Transverse colon (tissue), 4 donors: ENCODE measurements at regions not wholly inside any gene's neighbourhood (a gene's known extent, or its start where the extent isn't known, plus 50 kb on each side); places are given as distances from the start of the nearest gene placed in this dataset.

Experiments
- DNase-seq: peaks from one replicate; pipeline ENCODE4 v3.0.0-alpha.2; 2019
- H3K27ac ChIP-seq, 4 donors: fragments of 200-600 bp; sonication (generic); 2 replicates each; pipeline ENCODE4 v1.5.1; 2016 to 2018; ENCODE audit warnings: inconsistent platforms in 4 of 4
- H3K27me3 ChIP-seq: fragments of 200-600 bp; sonication (generic); 2 replicates; pipeline ENCODE4 v1.5.1; 2017; ENCODE audit warnings: inconsistent platforms
- H3K36me3 ChIP-seq, 4 donors: fragments of 200-600 bp; sonication (generic); 2 replicates each; pipeline ENCODE4 v1.5.1; 2017 to 2019; ENCODE audit warnings: inconsistent platforms in 4 of 4
- H3K4me1 ChIP-seq, 4 donors: fragments of 200-600 bp; sonication (generic); 2 replicates each; pipeline ENCODE4 v1.5.1; 2017 to 2020; ENCODE audit warnings: inconsistent platforms in 4 of 4
- H3K4me3 ChIP-seq, 4 donors: fragments of 200-600 bp; sonication (generic); 1 replicate in 1 of 4; 2 replicates in 3 of 4; pipeline versions ENCODE4 v1.5.1 to v1.6.1; 2017 to 2019; ENCODE audit warnings: inconsistent platforms in 4 of 4
- H3K9me3 ChIP-seq, 2 donors: fragments of 200-600 bp; sonication (generic); 2 replicates each; pipeline ENCODE4 v1.5.1; 2017 to 2019; ENCODE audit warnings: inconsistent platforms in 2 of 2
- CTCF ChIP-seq, 5 experiments: fragments of 200-600 bp in 3 of 5; fragments of 450-650 bp in 2 of 5; sonication (generic) in 3 of 5; IDR thresholded peaks; 1 replicate in 2 of 5; 2 replicates in 3 of 5; pipeline ENCODE4 v1.5.1; 2016 to 2017; ENCODE audit warnings: antibody characterized with exemption in 5 of 5, inconsistent platforms in 3 of 5, mild to moderate bottlenecking in 2 of 5, moderate library complexity in 1 of 5
- EP300 ChIP-seq: sonication (generic); formaldehyde crosslinking; IDR thresholded peaks from one replicate; pipeline ENCODE4 v1.6.1; 2017; ENCODE audit warnings: antibody characterized with exemption, low read depth
- POLR2A ChIP-seq: fragments of 450-650 bp; IDR thresholded peaks from one replicate; pipeline ENCODE4 v1.6.1; 2016; ENCODE audit warnings: antibody characterized with exemption, mild to moderate bottlenecking, moderate library complexity
- POLR2AphosphoS5 ChIP-seq, 3 donors: sonication (generic); formaldehyde crosslinking; IDR thresholded peaks; one replicate each; pipeline ENCODE4 v1.6.1; 2016; ENCODE audit warnings: antibody characterized with exemption in 3 of 3
- WGBS, 2 donors: methylation state at CpG; one replicate each; pipeline ENCODE4 v1.1.5; 2018; ENCODE audit warnings: low coverage in 1 of 2; 5-methylcytosine and 5-hydroxymethylcytosine counted together
- in situ Hi-C, 4 donors: fragments of 200-750 bp; cut with MboI; loops; one replicate each; pipeline versions ENCODE4 v1.15.0 to v1.15.1; 2017; ENCODE audit warnings: low sequenced_read_pairs in 3 of 4, low pct_ligation_motif_present in 1 of 4, low pct_unique_long_range_greater_than_20kb in 1 of 4
- intact Hi-C: fragments of 100-400 bp; cut with DNase I; formaldehyde crosslinking; loops from one replicate; pipeline ENCODE4 v1.15.1; 2023; ENCODE audit warnings: low total_unique reads

GRCh38 chr10:128661404-128662197 is 535.4 kb upstream of the MKI67 start:
- in situ Hi-C loops = no loop called here
- WGBS, 2 donors = 49 to 53% methylated on average over 7 of the region's 7 CpGs
- intact Hi-C loops = no loop called here

GRCh38 chr10:128662520-128662919 is 536.3 kb upstream of the MKI67 start:
- Histone ChIP-seq H3K4me3 (no peak overlapping the region), H3K27ac (peak overlapping the region; percentile 51 to 63 (median 57)), H3K9me3 (peaks cover 0 to 10% of the 10 kb centered on the region in 2 donors), H3K27me3 (no peaks in the 10 kb centered on the region), H3K4me1 (peaks cover 0 to 20% (median 2%) of the 10 kb centered on the region in 4 donors), H3K36me3 (no peaks in the 10 kb centered on the region)
- in situ Hi-C loops = no loop called here
- peak in 1 of 3 donors; percentile 15 for TF ChIP-seq POLR2AphosphoS5 (IDR thresholded peaks at IDR 0.05)
- no peak for TF ChIP-seq POLR2A
- DNase-seq = no peak
- WGBS, 2 donors = 37 to 47% methylated on average over 3 of the region's 3 CpGs
- intact Hi-C loops = no loop called here

More at GRCh38 chr10:128661404-128662197, 535.4 kb upstream of the MKI67 start:
- no peak for DNase-seq
- H3K4me1 ChIP-seq = peaks cover 0 to 20% (median 2%) of the 10 kb centered on the region in 4 donors
- no peaks in the 10 kb centered on the region for H3K36me3 ChIP-seq
- H3K27me3 ChIP-seq = no peaks in the 10 kb centered on the region
- H3K27ac ChIP-seq = peak overlapping the region; percentile 51 to 63 (median 57)
- H3K4me3 ChIP-seq = no peak overlapping the region
- peaks cover 0 to 10% of the 10 kb centered on the region in 2 donors for H3K9me3 ChIP-seq
- TF ChIP-seq POLR2A (no peak), EP300 (no peak), POLR2AphosphoS5 (IDR thresholded peaks at IDR 0.05) (no peak), CTCF (IDR thresholded peaks at IDR 0.05) (no peak)

GRCh38 chr10:128664729-128665128 is 538.5 kb upstream of the MKI67 start:
- Histone ChIP-seq H3K27me3 (no peaks in the 10 kb centered on the region), H3K4me3 (no peak overlapping the region), H3K4me1 (peaks cover 0 to 20% (median 2%) of the 10 kb centered on the region in 4 donors), H3K27ac (no peak overlapping the region), H3K9me3 (peaks cover 0 to 10% of the 10 kb centered on the region in 2 donors), H3K36me3 (no peaks in the 10 kb centered on the region)
- in situ Hi-C loops = no loop called here
- no peak for DNase-seq
- TF ChIP-seq EP300 = no peak
- no peak for TF ChIP-seq CTCF (IDR thresholded peaks at IDR 0.05)
- TF ChIP-seq POLR2AphosphoS5 (IDR thresholded peaks at IDR 0.05) = no peak
- TF ChIP-seq POLR2A = no peak
- WGBS, 2 donors = 56 to 61% methylated on average over 3 of the region's 3 CpGs
- intact Hi-C loops = no loop called here

GRCh38 chr10:128675405-128675804 is 549.2 kb upstream of the MKI67 start:
- H3K27ac ChIP-seq = no peak overlapping the region
- H3K27me3 ChIP-seq = no peaks in the 10 kb centered on the region
- no peaks in the 10 kb centered on the region for H3K36me3 ChIP-seq
- H3K4me1 ChIP-seq = no peaks in the 10 kb centered on the region
- intact Hi-C loops (no loop called here), in situ Hi-C loops (no loop called here)
- no peak overlapping the region for H3K4me3 ChIP-seq
- H3K9me3 ChIP-seq = no peaks in the 10 kb centered on the region
- no peak for TF ChIP-seq CTCF (IDR thresholded peaks at IDR 0.05)
- TF ChIP-seq EP300 = no peak
- TF ChIP-seq POLR2A = no peak
- no peak for TF ChIP-seq POLR2AphosphoS5 (IDR thresholded peaks at IDR 0.05)
- 85 to 100% methylated on average over 4 to 6 of the region's 6 CpGs for WGBS, 2 donors
- no peak for DNase-seq
